HG02970 (cell line): ENCODE measurements at regions not wholly inside any gene's neighbourhood (a gene's known extent, or its start where the extent isn't known, plus 50 kb on each side); places are given as distances from the start of the nearest gene placed in this dataset.
"Not testable (repeated sequence)": the region's sequence is repeated elsewhere in the genome, so short reads cannot be mapped to it uniquely, and the experiment has no call there.

Experiments
- ATAC-seq: cut with Tn5 transposase; IDR thresholded peaks from one replicate; pipeline ENCODE4 v1.9.1; 2021; ENCODE audit warnings: mild to moderate bottlenecking, moderate library complexity, moderate number of reproducible peaks; ENCODE audit not compliant: unreplicated experiment, low FRiP score

DNA sequence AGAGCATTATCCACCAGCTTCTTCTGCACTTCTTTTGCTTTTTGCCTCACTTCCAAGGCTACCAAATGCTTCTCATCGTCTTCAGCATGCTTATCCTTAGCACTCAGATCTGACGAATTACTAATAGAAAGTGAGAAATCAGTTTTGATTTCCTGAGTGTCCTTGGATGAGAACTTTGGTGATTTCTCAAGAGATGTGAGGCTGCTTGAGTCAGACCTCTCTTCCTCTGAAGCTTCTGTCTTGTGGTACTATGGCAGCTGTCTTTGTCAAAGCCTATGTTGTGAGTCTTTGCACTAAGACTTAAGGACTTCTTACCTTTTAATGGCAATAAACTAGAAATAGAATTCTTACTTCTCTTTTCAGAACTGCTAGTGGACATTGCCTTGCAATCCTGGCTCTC lies 169.9 kb downstream of the CPE start:
- no peak for ATAC-seq

DNA sequence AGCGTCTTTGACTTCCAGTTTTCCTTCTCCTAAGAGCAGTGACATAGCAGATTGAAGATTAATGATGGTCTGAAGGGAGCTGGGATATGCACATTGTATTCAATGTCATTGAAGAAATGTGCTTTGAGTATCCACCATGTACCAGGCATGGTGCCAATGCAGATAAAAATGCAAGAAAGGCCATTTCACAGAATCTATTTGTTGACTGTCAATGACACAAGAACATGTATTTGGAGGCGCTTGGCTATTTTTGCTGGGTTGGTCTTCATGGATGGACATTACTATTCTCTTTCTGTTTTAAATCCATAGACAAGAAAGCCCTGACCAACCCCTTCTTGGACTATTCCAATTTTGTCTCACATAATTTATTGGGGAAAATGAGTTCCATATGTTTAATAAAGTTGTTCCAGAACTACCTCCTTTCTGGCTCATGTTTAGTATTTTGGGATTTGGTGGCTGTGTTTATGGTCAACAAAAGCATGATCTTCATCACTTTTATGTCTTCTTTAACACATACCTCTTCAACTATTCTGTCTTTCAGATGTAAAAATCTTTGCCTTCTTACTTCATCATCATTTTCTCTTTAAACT lies 174.5 kb downstream of the CPE start:
- no peak for ATAC-seq

DNA sequence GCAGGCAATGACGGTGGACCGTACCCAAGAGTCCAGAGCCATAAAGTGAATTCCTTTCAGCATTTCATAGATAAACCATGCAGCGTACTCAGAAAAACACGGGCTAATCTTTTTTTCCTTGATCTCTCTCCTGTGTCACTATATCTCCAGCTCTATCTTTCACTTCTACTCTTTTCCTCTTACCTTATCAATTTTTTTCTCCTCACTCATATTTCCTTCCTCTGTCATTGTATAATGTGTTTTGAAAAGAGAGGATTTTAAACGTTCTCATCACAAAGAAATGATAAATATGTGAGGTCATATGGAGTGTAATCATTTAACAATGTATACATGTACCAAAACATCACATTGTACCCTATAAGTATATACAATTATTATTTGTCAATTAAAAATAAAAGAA lies 176.5 kb downstream of the CPE start:
- ATAC-seq = no peak

DNA sequence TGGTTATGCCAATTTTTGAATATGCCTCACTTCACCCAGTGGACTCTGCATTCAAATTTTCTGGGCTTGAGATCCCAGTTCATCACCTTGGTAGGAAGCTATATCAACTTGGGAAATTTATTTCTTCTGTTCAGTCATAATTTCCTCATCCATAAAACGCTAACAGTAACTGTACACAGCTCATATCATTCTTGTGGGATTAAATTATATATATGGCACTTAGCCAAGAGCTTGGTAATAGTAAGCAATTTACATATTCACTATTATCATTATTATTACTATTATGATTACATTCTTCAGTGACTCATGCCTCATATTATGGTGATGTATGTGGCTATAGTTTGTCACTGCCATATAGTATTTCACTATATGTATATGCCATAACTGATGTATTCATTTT lies 177.6 kb downstream of the CPE start:
- no peak for ATAC-seq

DNA sequence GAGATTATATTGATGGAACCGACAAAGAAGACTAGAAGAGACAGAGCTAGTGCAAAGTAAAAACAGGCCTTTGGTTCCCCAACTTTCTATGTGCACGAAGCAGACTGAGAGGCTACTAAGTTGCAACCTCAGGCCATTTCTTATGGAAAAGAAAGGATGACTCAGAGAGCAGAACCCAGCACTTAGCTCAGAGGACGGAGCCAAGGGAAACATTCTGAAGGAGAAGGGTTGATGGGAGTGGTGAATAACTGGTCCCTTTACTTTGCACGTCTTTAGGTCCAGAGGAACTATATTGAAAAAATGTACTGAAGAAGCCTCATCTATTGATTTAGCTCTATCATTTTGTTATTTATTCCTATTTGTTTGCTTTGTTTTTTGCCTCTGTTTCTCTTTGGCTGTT lies 182.1 kb downstream of the CPE start:
- no peak for ATAC-seq

DNA sequence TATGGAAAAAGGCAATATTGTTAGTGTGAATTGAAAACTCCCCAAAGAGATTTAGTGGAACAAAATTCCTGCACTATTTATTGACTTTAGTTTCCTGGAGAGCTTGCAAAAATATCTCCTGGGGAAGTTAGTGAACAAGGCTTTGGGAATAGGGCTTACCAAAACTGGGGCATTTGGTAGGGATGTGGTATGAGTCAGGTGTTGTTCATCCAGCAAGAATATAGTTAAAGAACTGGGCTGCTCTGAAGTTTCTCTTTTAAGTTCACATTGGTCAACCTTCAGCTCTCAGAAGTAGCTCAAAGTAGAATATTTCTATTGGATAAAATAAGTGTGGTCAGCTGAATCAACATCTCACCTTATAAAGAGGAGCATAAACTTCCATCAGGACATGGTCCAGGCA lies 185.0 kb downstream of the CPE start:
- no peak for ATAC-seq

DNA sequence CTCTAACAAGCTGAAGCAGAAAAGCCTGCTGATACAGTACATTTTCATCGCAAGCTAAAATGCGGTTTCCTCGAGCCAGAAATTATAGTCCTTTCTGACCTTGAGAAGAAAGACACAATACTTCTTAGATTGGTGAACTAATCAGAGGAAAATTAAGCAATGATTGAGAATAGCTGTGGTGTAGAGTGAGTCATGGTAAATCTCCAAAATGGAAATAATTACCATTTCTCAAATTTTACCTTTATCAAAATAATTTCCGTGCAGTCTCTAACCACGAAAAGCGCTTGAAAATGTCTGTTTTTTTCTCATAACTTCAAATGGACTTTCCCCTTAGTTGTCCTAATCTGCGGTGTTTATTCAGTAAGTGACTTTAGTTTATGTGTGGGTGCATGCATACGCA lies 190.2 kb downstream of the CPE start:
- ATAC-seq = no peak

DNA sequence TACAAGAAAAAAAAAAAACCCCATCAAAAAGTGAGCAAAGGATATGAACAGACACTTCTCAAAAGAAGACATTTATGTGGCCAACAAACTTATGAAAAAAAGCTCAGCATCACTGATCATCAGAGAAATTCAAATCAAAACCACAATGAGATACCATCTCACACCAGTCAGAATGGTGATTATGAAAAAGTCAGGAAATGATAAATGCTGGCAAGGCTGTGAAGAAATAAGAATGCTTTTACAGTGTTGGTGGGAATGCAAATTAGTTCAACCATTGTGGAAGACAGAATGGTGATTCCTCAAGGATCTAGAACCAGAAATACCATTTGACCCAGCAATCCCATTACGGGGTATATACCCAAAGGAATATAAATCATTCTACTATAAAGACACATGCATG lies 192.7 kb downstream of the CPE start:
- ATAC-seq = not testable (repeated sequence)

DNA sequence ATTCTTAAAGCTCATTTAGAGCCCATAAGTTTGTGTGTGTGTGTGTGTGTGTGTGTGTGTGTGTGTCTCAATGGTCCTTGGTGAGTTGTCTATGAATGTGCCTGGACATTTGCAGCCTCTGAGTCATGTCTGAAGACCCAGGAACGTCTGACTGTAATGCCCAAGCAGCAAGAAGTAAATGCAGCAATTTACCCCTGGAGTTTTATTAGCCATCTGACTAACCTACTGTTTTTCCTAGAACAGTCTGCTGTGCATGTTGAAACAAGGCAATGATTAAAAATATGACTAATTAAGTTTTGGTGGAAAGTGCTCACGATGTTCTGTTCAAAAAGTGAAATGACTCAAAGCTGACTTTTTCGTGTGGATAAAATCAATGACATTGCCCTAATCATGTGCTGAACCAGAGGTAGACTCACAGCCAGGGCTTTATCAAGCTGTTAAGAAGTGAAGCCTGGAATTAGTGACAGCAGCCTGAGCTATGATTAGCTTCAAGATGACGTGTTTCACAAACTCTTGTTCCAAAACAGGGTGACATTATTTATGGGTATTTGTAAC lies 201.6 kb downstream of the CPE start:
- no peak for ATAC-seq

DNA sequence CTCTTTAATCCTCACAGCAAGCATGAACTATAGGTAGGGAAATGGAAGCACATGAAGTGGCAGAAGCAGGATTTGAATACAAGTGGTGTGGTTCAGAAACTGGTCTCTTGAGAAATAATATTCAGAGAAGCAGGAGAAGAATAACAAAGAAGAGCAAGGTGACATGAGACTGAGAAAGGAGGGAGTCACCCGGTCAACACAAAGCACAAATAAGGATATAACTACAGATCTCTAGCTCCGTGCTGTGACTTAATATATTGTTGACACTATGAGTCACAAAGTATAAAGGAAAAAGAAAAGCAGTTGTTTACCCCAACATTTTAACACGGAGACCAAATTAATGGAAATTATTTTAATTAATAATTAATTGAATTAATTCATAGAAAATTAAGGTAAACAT lies 204.5 kb downstream of the CPE start:
- ATAC-seq = no peak

DNA sequence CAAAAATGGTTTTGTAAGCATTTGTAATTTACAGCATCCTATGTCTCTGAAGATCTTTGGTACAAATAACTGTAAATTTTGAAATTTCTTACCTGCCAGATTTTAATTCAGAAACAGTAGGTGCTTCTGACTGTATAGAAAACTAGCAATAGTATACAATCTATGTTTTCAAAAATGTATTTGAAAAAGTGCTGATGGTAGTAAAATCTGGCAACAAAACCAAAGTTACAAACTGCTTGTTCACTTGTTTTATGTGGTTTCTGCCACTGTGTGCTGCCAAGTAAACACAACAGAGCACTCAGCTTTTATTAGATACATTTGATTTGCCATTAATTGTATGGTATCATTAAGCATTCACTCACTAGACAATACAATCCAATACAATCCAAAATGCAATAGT lies 206.1 kb downstream of the CPE start:
- no peak for ATAC-seq

DNA sequence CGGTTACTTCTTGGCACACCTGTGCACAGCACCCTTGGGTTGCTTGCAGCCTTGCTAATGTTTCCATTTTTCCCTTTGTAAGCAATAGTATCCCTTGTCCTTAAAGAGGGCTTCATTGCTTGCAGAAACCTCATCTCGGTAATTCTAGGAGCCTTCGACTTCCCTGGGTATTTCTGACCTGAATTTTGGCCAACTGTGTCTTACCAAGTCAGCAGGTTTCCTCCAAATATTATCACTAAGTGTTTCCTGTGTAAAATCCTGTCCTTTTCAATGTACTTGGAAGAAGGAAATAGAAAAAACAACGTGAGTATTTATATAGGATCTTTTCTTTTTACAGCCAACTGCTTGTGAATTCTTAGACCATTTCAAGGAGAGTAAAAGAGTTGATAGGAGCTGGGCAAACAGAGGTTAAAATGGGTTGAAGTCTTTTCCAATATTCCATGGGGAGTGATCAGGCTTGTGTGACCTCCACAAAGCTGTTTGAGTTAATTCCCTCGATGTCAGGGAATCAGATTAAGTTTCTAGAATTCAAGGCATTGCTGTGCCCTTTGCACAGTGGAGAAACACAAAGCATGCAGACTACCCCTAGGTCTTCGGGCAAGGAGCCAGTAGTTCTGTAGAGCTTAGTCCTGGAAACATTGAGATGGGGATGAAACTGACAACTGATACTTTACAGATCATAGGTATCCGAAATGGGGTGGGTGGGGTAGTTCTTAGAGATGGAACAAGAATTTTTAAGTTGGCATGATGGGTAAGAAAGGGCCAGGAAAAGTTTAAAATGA lies 209.9 kb downstream of the CPE start:
- ATAC-seq = no peak

DNA sequence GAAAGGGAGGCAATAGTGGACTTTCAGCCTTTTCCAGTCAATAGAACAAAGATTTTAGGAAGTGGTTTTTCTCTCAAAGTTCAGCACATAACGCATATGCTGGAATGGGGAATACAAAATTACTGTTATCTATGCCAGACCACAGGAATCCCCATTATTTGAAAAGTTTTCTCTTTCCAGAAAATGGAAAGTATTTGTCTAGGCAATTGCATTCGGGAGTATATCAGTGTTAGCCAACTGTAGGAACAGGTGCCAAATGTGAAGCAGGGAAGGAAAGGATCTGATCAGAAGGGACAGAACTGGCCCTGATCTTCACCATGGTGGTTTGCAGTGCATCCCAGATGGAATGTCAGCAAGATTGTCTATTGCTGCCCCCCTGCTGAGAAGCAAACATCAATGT lies 213.6 kb downstream of the CPE start:
- ATAC-seq = no peak

DNA sequence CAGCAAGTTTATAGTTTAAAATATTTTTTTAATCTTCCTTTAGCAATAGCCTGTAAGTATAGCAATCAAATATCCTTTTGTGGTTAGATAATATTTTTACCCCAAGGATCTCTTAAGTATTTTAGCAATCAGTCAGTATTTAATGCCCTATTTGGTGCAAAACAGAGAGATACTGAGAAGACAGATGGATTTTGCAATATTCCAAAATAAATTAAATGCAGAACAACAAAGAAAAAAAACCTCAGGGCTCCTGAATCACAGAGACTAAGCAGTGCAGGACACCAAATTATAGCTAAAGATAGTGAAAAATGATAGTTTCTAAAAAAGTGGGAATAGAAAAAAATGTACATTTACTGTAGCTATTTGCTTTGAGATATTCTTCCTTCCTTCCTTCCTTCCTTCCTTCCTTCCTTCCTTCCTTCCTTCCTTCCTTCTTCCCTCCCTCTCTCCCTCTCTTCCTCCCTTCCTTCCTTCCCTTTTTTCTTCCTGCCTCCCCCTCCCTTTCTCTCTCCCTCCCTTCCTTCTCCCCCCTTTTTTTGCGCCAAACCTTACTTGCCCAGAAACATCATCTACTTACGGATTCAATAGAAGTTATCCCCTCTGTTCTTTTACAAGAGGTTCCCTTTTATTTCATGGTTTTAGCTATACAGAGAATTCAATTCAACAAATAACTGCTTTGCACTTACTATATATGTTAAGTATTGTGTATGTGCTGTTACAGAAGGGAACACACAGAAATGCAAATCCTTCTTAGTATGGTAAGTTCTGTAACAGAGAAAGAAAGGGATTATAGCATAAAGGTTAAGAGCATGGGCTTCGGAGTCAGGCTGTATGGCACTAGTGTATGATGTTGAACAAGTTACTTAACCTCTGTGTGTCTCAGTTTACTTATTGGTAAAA lies 219.0 kb downstream of the CPE start:
- no peak for ATAC-seq

DNA sequence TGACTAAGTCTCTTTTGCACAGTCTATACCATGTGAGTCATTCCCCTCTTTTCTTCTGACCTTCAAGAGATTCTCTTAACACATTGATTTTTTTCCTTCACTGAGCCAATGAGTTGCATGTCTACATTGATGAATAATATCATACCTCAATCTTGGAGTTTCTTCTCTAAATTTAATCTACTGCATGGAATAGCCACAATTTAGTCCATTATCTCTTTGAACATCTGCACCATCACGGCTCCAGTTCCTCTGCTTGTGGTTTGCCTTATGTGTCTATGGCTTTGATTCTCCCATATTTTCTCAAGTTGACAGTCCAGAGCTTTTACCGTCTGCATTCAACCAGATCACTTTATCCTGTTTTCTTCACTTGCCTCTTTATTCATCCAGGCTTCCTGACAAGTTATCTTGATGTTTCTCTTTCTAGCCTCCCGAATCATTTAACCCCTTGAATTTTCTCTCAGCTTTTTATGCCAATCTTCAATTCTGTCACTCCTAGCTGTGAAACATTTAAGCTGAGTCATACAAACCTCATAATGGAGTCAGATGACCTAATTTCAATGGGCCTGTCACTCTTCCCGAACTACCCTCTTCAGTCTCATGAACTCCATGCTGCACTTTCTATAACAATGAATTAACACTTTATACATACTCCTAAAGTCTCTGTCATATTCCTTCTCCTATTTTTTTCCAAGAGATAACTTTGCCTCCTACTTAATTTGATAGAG lies 222.3 kb downstream of the CPE start:
- ATAC-seq = no peak

DNA sequence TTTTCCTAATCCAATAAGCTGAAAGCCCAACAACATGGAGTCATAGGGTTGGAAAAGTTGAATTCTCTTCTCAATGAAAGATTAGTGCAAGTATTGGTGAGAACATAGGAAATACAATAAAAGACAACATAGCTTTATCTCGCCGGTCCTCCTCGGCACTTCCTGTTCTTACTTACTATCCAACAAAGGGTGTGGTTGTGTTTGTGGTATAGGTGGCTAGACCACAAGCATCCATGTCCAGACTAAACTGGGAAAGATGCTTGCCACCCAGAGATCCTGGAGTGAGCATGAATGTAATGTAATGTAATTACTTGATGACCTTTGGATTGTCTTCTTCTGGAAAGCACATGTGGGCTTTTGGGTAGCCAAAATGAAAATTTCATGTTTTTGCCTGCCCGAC lies 223.8 kb downstream of the CPE start:
- ATAC-seq = no peak

DNA sequence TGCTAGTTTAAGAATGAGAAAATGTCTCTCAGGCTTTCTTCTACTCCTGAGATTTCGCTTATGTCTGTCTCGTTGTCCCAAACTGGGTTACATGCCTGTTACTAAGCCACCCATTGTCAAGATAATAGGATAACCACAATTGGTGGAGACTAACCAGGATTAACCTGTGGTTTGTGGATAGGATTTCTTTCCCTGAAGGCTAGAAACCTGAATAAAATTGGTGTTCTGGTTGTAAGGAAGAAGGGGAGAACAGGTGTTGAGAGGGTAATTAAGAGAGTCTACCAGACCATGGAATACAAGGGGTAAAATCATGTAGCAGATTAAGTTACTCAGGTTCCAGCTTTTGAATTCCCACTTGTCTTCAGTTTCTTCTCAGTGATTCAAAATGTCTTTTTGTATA lies 225.4 kb downstream of the CPE start:
- ATAC-seq = no peak

DNA sequence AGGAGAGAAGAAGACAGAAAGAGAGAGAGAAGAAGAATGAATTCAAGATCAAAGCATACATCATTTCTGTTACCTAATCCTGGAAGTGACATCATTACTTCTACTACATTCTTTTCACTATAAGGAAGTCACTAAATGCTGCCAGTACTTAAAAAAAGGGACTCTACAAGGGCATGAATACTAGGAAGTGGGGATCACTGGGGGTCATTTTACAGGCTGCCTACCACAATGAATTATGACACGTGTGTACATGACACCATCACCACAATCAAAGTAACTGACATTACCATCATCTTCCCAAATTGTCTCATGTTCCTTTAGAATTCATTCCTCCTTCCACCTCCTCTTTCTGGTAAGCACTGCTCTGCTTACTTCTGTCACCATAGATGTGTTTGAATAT lies 227.0 kb downstream of the CPE start:
- ATAC-seq = no peak

DNA sequence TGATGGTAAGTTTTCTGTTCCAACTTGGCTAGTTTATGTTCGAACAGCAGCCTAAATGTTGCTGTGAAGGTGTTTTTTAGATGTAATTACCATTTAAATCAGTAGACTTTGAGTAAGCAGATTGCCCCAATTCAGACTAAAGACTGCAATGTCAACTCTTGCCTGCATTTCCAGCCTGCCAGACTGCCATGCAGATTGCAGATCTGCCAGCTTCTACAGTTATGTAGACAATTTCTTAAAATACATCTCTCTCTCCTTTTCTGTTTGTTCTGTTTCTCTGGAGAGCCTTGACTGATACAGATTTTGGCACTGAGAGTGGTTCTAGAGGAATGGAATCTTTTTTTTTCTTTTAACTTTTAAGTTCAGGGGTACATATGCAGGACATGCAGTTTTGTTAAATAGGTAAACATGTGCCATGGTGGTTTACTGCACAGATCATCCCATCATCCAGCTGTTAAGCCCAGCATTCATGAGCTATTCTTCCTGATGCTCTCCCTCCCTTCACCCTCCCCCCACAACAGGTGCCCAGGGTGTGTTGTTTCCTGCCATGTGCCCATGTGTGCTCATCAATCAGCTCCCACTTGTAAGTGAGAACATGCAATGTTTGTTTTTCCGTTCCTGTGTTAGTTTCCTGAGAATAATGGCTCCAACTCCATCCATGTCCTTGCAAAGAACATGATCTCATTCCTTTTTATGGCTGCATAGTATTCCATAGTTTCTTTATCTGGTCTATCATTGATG lies 227.8 kb downstream of the CPE start:
- no peak for ATAC-seq

DNA sequence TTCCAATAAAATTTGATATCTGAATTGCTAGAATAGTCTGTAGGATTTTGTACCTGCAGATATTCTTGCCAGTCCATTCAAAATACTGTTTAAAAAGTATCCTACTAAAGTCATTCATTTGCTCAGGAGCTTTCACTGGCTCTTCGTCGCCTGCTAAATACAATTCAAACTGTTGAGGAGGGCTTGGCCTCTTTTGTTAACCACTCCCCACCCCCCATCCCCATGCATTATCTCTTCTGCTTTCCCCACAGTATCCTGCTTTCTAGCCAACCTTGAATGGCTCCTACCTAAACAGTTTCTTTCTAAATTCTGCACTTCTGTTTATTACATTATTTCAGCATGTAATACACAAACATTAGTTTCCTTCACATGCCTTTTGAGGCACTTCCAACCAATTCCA lies 230.8 kb downstream of the CPE start:
- ATAC-seq = no peak
